Activated naive CD4-positive, alpha-beta T cell treated with anti-CD3 and anti-CD28 coated beads, Interleukin-2, amount 50 U/mL, for 24 hours (primary cell): ENCODE measurements at regions not wholly inside any gene's neighbourhood (a gene's known extent, or its start where the extent isn't known, plus 50 kb on each side); places are given as distances from the start of the nearest gene placed in this dataset.
A peak's percentile ranks its signal among the peaks of the same experiment; 100 is the strongest.

Experiments
- H3K27ac Mint-ChIP-seq: one replicate; pipeline ENCODE4 v1.8.0; 2021; ENCODE audit warnings: mild to moderate bottlenecking, mixed read lengths
- H3K27me3 Mint-ChIP-seq: one replicate; pipeline ENCODE4 v1.8.0; 2021; ENCODE audit warnings: mixed read lengths
- H3K36me3 Mint-ChIP-seq: one replicate; pipeline ENCODE4 v1.8.0; 2021; ENCODE audit warnings: mixed read lengths
- H3K4me1 Mint-ChIP-seq: one replicate; pipeline ENCODE4 v1.8.0; 2021; ENCODE audit warnings: mixed read lengths
- H3K4me3 Mint-ChIP-seq: one replicate; pipeline ENCODE4 v1.8.0; 2021; ENCODE audit warnings: mild to moderate bottlenecking, mixed read lengths
- H3K9me3 Mint-ChIP-seq: one replicate; pipeline ENCODE4 v1.8.0; 2021; ENCODE audit warnings: mixed read lengths

- Mint-ChIP-seq H3K27me3 (no peaks in the 10 kb centered on the region), H3K9me3 (no peaks in the 10 kb centered on the region), H3K4me1 (peaks cover 47% of the 10 kb centered on the region), H3K27ac (peak overlapping the region; percentile 11), H3K36me3 (peaks cover 2% of the 10 kb centered on the region), H3K4me3 (no peak overlapping the region)
Observed at GRCh38 chr1:221824909-221825308, 83.0 kb upstream of the DUSP10 start.

GRCh38 chr1:221824025-221824424, 82.1 kb upstream of the DUSP10 start:
- H3K36me3 Mint-ChIP-seq = no peaks in the 10 kb centered on the region
- peaks cover 38% of the 10 kb centered on the region for H3K4me1 Mint-ChIP-seq
- no peak overlapping the region for H3K4me3 Mint-ChIP-seq
- no peak overlapping the region for H3K27ac Mint-ChIP-seq
- H3K27me3 Mint-ChIP-seq = no peaks in the 10 kb centered on the region
- H3K9me3 Mint-ChIP-seq = no peaks in the 10 kb centered on the region

- Mint-ChIP-seq H3K27ac (no peak overlapping the region), H3K4me1 (peaks cover 34% of the 10 kb centered on the region), H3K9me3 (no peaks in the 10 kb centered on the region), H3K36me3 (no peaks in the 10 kb centered on the region), H3K4me3 (no peak overlapping the region), H3K27me3 (no peaks in the 10 kb centered on the region)
Observed at GRCh38 chr1:221823561-221823960, 81.7 kb upstream of the DUSP10 start.

GRCh38 chr1:221823149-221823548, 81.3 kb upstream of the DUSP10 start:
- Mint-ChIP-seq H3K36me3 (no peaks in the 10 kb centered on the region), H3K9me3 (no peaks in the 10 kb centered on the region), H3K4me1 (peaks cover 31% of the 10 kb centered on the region), H3K27me3 (no peaks in the 10 kb centered on the region), H3K4me3 (no peak overlapping the region), H3K27ac (no peak overlapping the region)

DNA sequence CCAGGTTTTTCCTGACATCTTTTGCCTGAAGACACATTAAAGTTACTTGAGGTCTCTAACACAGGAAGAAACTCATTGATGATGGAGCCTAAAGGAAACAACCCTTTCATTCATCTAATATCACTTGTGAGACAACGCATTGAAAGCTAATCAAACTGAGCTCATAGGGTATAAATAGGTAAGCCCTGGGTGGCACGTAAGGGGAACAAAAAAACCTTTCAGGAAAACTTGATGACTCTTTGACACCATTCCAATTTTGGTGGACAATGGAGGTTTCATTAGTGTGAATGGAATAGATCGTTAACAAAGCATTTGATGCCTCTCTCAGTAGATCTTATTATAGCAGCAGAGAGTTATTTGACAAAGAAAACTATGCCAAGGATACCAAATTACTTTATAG, 80.7 kb upstream of the DUSP10 start:
- H3K27me3 Mint-ChIP-seq = no peaks in the 10 kb centered on the region
- H3K36me3 Mint-ChIP-seq = no peaks in the 10 kb centered on the region
- H3K4me3 Mint-ChIP-seq = no peak overlapping the region
- H3K9me3 Mint-ChIP-seq = no peaks in the 10 kb centered on the region
- peaks cover 26% of the 10 kb centered on the region for H3K4me1 Mint-ChIP-seq
- H3K27ac Mint-ChIP-seq = no peak overlapping the region

GRCh38 chr1:221816899-221817298, 75.0 kb upstream of the DUSP10 start:
- no peaks in the 10 kb centered on the region for H3K36me3 Mint-ChIP-seq
- peaks cover 2% of the 10 kb centered on the region for H3K27me3 Mint-ChIP-seq
- no peaks in the 10 kb centered on the region for H3K9me3 Mint-ChIP-seq
- no peak overlapping the region for H3K4me3 Mint-ChIP-seq
- no peaks in the 10 kb centered on the region for H3K4me1 Mint-ChIP-seq
- no peak overlapping the region for H3K27ac Mint-ChIP-seq

GRCh38 chr1:221815660-221816059, 73.8 kb upstream of the DUSP10 start:
- H3K9me3 Mint-ChIP-seq = no peaks in the 10 kb centered on the region
- peaks cover 2% of the 10 kb centered on the region for H3K27me3 Mint-ChIP-seq
- no peak overlapping the region for H3K4me3 Mint-ChIP-seq
- no peak overlapping the region for H3K27ac Mint-ChIP-seq
- H3K36me3 Mint-ChIP-seq = no peaks in the 10 kb centered on the region
- H3K4me1 Mint-ChIP-seq = peaks cover 8% of the 10 kb centered on the region

DNA sequence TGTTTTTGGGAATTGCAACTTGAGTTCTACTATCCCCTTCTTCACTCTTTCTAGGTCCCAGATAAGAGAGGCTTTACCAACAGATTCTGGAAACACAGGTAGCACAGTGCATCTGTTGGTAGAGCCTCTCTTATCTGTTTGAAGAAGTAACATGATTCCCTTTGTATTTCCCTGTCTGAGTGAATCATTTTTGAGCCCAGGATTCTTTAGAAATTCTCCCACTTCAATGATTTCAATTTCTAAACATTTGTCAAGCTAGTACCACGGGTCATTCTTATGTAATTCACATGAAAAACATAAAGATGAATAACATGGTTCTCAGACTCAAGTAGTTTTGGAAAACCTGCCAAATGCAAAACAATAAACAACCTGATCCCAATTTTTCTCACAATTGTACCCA, 72.0 kb upstream of the DUSP10 start:
- peaks cover 2% of the 10 kb centered on the region for H3K27me3 Mint-ChIP-seq
- H3K4me3 Mint-ChIP-seq = no peak overlapping the region

DNA sequence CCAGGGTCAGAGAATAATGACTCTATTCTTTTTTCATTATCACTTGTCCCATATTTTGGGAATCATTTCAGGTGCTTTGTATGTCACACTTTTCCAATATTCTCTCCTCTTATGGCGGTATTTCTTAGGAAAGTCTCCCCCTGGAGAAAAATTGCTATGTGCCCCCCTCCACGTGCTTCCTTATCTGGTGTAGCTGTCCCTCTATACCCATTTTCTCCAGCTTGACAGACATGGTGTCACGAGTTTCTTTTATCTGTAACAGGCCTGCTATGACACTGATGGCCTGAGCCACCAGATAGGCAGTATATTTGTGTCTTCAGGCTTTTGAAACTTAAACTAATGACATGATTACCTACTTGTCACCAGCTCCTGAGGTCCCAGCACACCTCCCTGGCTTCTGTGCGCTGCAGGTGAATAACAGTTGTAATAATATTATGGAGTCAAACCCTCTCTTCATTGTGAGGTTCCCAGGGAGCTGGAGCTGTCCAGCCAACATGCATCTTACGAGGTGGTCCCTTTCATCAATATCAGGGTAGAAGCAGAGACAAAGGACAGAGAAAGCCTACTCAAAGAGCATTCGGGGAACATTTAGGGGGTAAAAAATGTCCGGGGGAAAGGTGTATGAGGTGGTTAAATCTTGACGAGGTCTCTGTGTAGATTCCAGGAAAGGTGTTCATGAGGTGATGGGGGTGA, 71.2 kb upstream of the DUSP10 start:
- Mint-ChIP-seq H3K4me3 (no peak overlapping the region), H3K27ac (no peak overlapping the region), H3K4me1 (peaks cover 29% of the 10 kb centered on the region), H3K36me3 (peaks cover 1% of the 10 kb centered on the region), H3K27me3 (peaks cover 2% of the 10 kb centered on the region), H3K9me3 (no peaks in the 10 kb centered on the region)

More for the DNA sequence above, 72.0 kb upstream of the DUSP10 start:
- Mint-ChIP-seq H3K27ac (no peak overlapping the region), H3K9me3 (no peaks in the 10 kb centered on the region), H3K36me3 (no peaks in the 10 kb centered on the region), H3K4me1 (peaks cover 26% of the 10 kb centered on the region)

GRCh38 chr1:221812088-221812752, 70.3 kb upstream of the DUSP10 start:
- Mint-ChIP-seq H3K4me3 (no peak overlapping the region), H3K27me3 (peaks cover 2% of the 10 kb centered on the region), H3K36me3 (peaks cover 2% of the 10 kb centered on the region), H3K4me1 (peaks cover 30% of the 10 kb centered on the region), H3K9me3 (no peaks in the 10 kb centered on the region), H3K27ac (no peak overlapping the region)

DNA sequence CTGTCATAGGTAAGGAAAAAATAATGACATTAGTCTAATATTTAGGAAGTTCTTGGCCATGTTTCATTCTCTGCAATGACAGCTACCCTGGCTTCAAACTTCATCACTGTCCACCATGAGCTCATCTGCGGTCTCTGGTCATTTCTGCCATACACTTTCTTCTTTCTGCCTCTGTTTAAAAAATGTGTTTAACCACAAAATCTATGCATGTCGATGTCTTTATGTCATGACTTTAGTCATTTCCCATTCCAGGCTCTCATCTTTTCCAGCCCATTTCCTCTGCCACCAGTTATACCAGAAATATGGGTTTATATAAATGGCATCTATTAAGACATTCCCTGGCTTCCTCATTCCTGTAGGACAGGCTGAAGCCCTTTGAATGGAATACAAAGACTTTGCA, 68.5 kb upstream of the DUSP10 start:
- peaks cover 2% of the 10 kb centered on the region for H3K27me3 Mint-ChIP-seq
- H3K27ac Mint-ChIP-seq = peak overlapping the region; percentile 79
- H3K9me3 Mint-ChIP-seq = no peaks in the 10 kb centered on the region
- no peak overlapping the region for H3K4me3 Mint-ChIP-seq
- H3K4me1 Mint-ChIP-seq = peaks cover 31% of the 10 kb centered on the region
- peaks cover 2% of the 10 kb centered on the region for H3K36me3 Mint-ChIP-seq

GRCh38 chr1:221809091-221810029, 67.5 kb upstream of the DUSP10 start:
- peak overlapping the region; percentile 43 for H3K27ac Mint-ChIP-seq
- peaks cover 3% of the 10 kb centered on the region for H3K36me3 Mint-ChIP-seq
- H3K9me3 Mint-ChIP-seq = no peaks in the 10 kb centered on the region
- H3K4me1 Mint-ChIP-seq = peaks cover 41% of the 10 kb centered on the region
- no peak overlapping the region for H3K4me3 Mint-ChIP-seq
- no peaks in the 10 kb centered on the region for H3K27me3 Mint-ChIP-seq

GRCh38 chr1:221806984-221807383, 65.1 kb upstream of the DUSP10 start:
- no peak overlapping the region for H3K4me3 Mint-ChIP-seq
- no peaks in the 10 kb centered on the region for H3K9me3 Mint-ChIP-seq
- H3K27ac Mint-ChIP-seq = peak overlapping the region; percentile 6
- no peaks in the 10 kb centered on the region for H3K27me3 Mint-ChIP-seq
- peaks cover 3% of the 10 kb centered on the region for H3K36me3 Mint-ChIP-seq
- peaks cover 44% of the 10 kb centered on the region for H3K4me1 Mint-ChIP-seq

DNA sequence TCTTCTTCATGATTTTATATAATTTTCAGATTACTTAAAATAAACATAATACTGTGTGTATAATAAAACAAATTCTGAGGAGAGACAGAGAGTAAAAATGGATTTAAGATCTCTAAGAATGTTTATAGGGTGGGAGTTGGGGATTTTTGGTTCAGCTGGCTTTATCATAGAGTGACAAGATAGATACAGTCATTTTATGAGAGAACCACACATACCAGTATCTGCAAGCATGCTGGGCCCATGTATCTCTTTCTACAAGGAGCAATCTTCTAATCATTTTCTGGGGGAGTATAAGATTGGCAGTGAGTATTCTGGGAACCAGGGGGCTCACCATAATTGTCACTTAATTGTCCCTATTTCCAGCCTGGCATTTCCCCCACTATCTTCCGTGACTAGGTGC, 64.3 kb upstream of the DUSP10 start:
- no peaks in the 10 kb centered on the region for H3K9me3 Mint-ChIP-seq
- no peak overlapping the region for H3K27ac Mint-ChIP-seq
- peaks cover 3% of the 10 kb centered on the region for H3K36me3 Mint-ChIP-seq
- peaks cover 43% of the 10 kb centered on the region for H3K4me1 Mint-ChIP-seq
- no peak overlapping the region for H3K4me3 Mint-ChIP-seq
- no peaks in the 10 kb centered on the region for H3K27me3 Mint-ChIP-seq

- Mint-ChIP-seq H3K4me3 (no peak overlapping the region), H3K27me3 (no peaks in the 10 kb centered on the region), H3K27ac (peak overlapping the region; percentile 11), H3K4me1 (peaks cover 33% of the 10 kb centered on the region), H3K36me3 (peaks cover 5% of the 10 kb centered on the region), H3K9me3 (no peaks in the 10 kb centered on the region)
Observed at GRCh38 chr1:221805121-221805520, 63.2 kb upstream of the DUSP10 start.

- H3K4me3 Mint-ChIP-seq = no peak overlapping the region
- peaks cover 6% of the 10 kb centered on the region for H3K9me3 Mint-ChIP-seq
- H3K27me3 Mint-ChIP-seq = no peaks in the 10 kb centered on the region
- H3K4me1 Mint-ChIP-seq = peaks cover 25% of the 10 kb centered on the region
- no peak overlapping the region for H3K27ac Mint-ChIP-seq
- peaks cover 8% of the 10 kb centered on the region for H3K36me3 Mint-ChIP-seq
Observed at GRCh38 chr1:221804303-221804702, 62.4 kb upstream of the DUSP10 start.
